ELR (cell line): ENCODE measurements at regions not wholly inside any gene's neighbourhood (a gene's known extent, or its start where the extent isn't known, plus 50 kb on each side); places are given as distances from the start of the nearest gene placed in this dataset.

Experiments used
- DNase-seq: peaks from one replicate; pipeline ENCODE4 v3.0.0-alpha.2; 2015; ENCODE audit warnings: low read depth

- no peak for DNase-seq
Observed at GRCh38 chr13:110773480-110773879, 60.0 kb downstream of the ING1 start.

GRCh38 chr13:110774051-110774450, 60.6 kb downstream of the ING1 start:
- no peak for DNase-seq

GRCh38 chr13:110774490-110774889, 61.0 kb downstream of the ING1 start:
- DNase-seq: no peak

GRCh38 chr13:110775576-110775975, 62.1 kb downstream of the ING1 start:
- DNase-seq: no peak

GRCh38 chr13:110777251-110777820, 63.8 kb downstream of the ING1 start:
- no peak for DNase-seq

- no peak for DNase-seq
Observed at GRCh38 chr13:110779022-110779421, 65.5 kb downstream of the ING1 start.

- DNase-seq: no peak
Observed at GRCh38 chr13:110780422-110780821, 66.9 kb downstream of the ING1 start.

GRCh38 chr13:110782185-110782584, 68.7 kb downstream of the ING1 start:
- DNase-seq: no peak

- no peak for DNase-seq
Observed at GRCh38 chr13:110784704-110785103, 71.2 kb downstream of the ING1 start.

GRCh38 chr13:110788778-110789177, 75.3 kb downstream of the ING1 start:
- DNase-seq: no peak

GRCh38 chr13:110789871-110790270, 76.4 kb downstream of the ING1 start:
- no peak for DNase-seq

- DNase-seq: no peak
Observed at GRCh38 chr13:110790371-110790770, 76.9 kb downstream of the ING1 start.

- DNase-seq: no peak
Observed at GRCh38 chr13:110794209-110794608, 80.7 kb downstream of the ING1 start.

GRCh38 chr13:110797230-110797877, 83.9 kb downstream of the ING1 start:
- no peak for DNase-seq

- no peak for DNase-seq
Observed at GRCh38 chr13:110798081-110798994, 84.8 kb downstream of the ING1 start.

GRCh38 chr13:110799246-110800236, 86.0 kb downstream of the ING1 start:
- DNase-seq: peak; percentile 33

GRCh38 chr13:110801044-110801443, 87.5 kb downstream of the ING1 start:
- no peak for DNase-seq

- DNase-seq: no peak
Observed at GRCh38 chr13:110802260-110802659, 88.8 kb downstream of the ING1 start.

- no peak for DNase-seq
Observed at GRCh38 chr13:110806636-110807035, 93.1 kb downstream of the ING1 start.

GRCh38 chr13:110807546-110807945, 94.0 kb downstream of the ING1 start:
- DNase-seq: no peak

GRCh38 chr13:110808138-110808537, 94.6 kb downstream of the ING1 start:
- DNase-seq: no peak
